ENCODE measurements at regions not wholly inside any gene's neighbourhood (a gene's known extent, or its start where the extent isn't known, plus 50 kb on each side); places are given as distances from the start of the nearest gene placed in this dataset.

DNA sequence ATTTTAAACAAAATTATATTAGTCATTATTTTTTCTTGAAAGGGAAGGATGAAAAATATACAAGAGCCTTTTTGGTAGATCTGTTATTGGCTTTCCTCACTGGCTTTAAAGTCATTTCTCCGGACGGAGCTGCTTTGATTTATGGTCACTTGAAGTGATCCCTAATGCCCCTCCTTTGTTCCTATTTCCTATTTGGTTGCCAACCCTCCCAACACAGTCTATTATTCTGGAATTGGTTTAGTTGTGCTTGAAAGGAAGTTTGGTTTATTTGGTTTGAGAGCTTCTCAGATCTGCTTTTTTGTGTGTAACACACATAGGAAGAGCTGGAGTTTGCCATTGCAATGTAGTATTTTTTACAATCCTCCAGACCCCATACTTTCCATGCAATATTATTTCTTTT lies 347.9 kb downstream of the RFPL4B start:
- no peak overlapping the region for H3K4me3 Mint-ChIP-seq (ENCODE audit: unreplicated experiment)
- peaks cover 5% of the 10 kb centered on the region for H3K4me1 Mint-ChIP-seq (ENCODE audit: unreplicated experiment)
- no peaks in the 10 kb centered on the region for H3K27me3 Mint-ChIP-seq (ENCODE audit: unreplicated experiment)
- TF ChIP-seq, protein P1, sequence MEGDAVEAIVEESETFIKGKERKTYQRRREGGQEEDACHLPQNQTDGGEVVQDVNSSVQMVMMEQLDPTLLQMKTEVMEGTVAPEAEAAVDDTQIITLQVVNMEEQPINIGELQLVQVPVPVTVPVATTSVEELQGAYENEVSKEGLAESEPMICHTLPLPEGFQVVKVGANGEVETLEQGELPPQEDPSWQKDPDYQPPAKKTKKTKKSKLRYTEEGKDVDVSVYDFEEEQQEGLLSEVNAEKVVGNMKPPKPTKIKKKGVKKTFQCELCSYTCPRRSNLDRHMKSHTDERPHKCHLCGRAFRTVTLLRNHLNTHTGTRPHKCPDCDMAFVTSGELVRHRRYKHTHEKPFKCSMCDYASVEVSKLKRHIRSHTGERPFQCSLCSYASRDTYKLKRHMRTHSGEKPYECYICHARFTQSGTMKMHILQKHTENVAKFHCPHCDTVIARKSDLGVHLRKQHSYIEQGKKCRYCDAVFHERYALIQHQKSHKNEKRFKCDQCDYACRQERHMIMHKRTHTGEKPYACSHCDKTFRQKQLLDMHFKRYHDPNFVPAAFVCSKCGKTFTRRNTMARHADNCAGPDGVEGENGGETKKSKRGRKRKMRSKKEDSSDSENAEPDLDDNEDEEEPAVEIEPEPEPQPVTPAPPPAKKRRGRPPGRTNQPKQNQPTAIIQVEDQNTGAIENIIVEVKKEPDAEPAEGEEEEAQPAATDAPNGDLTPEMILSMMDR (IDR thresholded peaks at IDR 0.05): no peak
- peaks cover 3% of the 10 kb centered on the region for H3K9me3 Mint-ChIP-seq (ENCODE audit: unreplicated experiment)
- H3K27ac Mint-ChIP-seq (ENCODE audit: unreplicated experiment): no peak overlapping the region
- no peak for DNase-seq (ENCODE audit: extremely low spot score, unreplicated experiment)
- no peaks in the 10 kb centered on the region for H3K36me3 Mint-ChIP-seq (ENCODE audit: unreplicated experiment)

DNA sequence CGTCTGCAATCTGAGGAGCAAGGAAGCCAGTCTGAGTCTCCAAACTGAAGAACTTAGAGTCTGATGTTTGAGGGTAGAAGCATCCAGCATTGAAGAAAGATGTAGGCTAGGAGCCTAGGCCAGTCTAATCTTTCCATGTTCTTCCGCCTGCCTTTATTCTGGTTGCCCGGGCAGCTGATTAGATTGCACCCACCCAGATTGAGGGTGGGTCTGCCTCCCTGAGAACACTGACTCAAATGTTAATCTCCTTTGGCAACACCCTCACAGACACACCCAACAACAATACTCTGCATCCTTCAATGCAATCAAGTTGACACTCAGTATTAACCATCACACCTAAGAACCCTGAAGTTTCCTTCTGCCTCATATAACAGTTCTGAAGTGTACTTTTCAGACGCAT lies 350.1 kb downstream of the RFPL4B start:
- TF ChIP-seq, protein P1 (IDR thresholded peaks at IDR 0.05): no peak
- Mint-ChIP-seq H3K4me3 (ENCODE audit: unreplicated experiment) (no peak overlapping the region), H3K9me3 (ENCODE audit: unreplicated experiment) (peaks cover 3% of the 10 kb centered on the region), H3K36me3 (ENCODE audit: unreplicated experiment) (no peaks in the 10 kb centered on the region), H3K4me1 (ENCODE audit: unreplicated experiment) (peaks cover 15% of the 10 kb centered on the region), H3K27ac (ENCODE audit: unreplicated experiment) (no peak overlapping the region), H3K27me3 (ENCODE audit: unreplicated experiment) (no peaks in the 10 kb centered on the region)
- no peak for DNase-seq (ENCODE audit: extremely low spot score, unreplicated experiment)

DNA sequence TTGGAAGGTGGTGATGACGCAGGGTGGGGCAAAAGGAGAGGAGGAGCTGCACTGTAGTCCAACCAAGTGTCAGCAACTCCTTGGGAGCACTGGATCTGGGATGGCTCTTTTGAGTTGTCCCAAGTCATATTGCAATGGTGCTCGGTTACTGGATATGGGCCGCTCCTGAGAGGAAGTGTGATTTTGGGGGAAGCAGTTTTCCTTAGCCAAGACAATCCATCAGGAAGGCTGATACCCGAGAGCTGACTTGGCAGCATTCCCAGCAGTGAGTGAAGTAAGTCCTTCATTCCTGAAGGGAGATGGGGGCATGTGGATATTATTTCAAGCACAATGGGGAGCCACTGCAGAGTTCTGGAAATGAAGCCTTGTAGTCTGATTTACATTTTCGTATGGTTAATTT lies 354.1 kb downstream of the RFPL4B start:
- Mint-ChIP-seq H3K36me3 (ENCODE audit: unreplicated experiment) (no peaks in the 10 kb centered on the region), H3K27me3 (ENCODE audit: unreplicated experiment) (no peaks in the 10 kb centered on the region), H3K4me3 (ENCODE audit: unreplicated experiment) (no peak overlapping the region), H3K27ac (ENCODE audit: unreplicated experiment) (peak overlapping the region; percentile 27), H3K4me1 (ENCODE audit: unreplicated experiment) (peaks cover 15% of the 10 kb centered on the region), H3K9me3 (ENCODE audit: unreplicated experiment) (peaks cover 3% of the 10 kb centered on the region)
- DNase-seq (ENCODE audit: extremely low spot score, unreplicated experiment): no peak
- TF ChIP-seq, protein P1 (IDR thresholded peaks at IDR 0.05): no peak

DNA sequence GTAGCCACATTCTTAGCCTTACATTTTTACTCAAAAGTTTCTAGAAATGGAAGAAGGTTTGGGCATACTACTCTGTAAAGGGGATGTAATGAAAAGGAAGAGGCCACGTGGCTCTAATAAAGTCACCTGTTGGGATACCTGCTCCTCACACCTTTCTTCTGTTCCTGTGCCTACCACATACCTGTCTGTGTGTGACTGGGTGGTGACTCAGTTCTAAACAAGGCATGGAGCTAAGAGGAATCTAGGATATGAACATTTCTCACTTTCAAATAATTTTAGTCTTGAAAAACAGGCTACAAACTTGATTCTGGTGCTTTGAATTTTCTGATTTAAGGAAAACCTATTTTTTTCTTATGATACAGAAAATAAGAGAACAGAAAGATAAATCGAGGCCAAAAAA lies 363.6 kb downstream of the RFPL4B start:
- H3K27ac Mint-ChIP-seq (ENCODE audit: unreplicated experiment): no peak overlapping the region
- no peaks in the 10 kb centered on the region for H3K36me3 Mint-ChIP-seq (ENCODE audit: unreplicated experiment)
- no peaks in the 10 kb centered on the region for H3K9me3 Mint-ChIP-seq (ENCODE audit: unreplicated experiment)
- H3K4me1 Mint-ChIP-seq (ENCODE audit: unreplicated experiment): no peaks in the 10 kb centered on the region
- H3K27me3 Mint-ChIP-seq (ENCODE audit: unreplicated experiment): no peaks in the 10 kb centered on the region
- no peak for DNase-seq (ENCODE audit: extremely low spot score, unreplicated experiment)
- TF ChIP-seq, protein P1 (IDR thresholded peaks at IDR 0.05): no peak
- H3K4me3 Mint-ChIP-seq (ENCODE audit: unreplicated experiment): no peak overlapping the region

DNA sequence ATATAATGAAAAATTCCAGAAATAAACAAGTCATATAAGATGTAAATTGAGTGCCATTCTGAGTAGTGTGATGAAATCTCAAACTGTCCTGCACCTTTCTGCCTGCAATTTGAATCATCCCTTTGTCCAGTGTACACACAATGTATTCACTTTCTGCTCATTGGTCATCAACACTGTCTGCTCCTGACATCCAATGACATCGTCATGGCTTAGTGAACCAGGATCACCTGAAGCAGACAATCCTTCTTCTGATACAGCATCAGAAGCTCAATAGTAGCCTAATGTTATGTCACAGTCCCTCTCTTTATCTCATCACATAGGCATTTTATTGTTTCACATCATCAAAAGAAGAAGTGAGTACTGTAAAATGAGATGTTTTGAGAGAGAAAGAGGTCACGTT lies 366.3 kb downstream of the RFPL4B start:
- Mint-ChIP-seq H3K27me3 (ENCODE audit: unreplicated experiment) (no peaks in the 10 kb centered on the region), H3K4me3 (ENCODE audit: unreplicated experiment) (no peak overlapping the region), H3K27ac (ENCODE audit: unreplicated experiment) (no peak overlapping the region), H3K36me3 (ENCODE audit: unreplicated experiment) (no peaks in the 10 kb centered on the region), H3K4me1 (ENCODE audit: unreplicated experiment) (no peaks in the 10 kb centered on the region), H3K9me3 (ENCODE audit: unreplicated experiment) (peaks cover 4% of the 10 kb centered on the region)
- no peak for DNase-seq (ENCODE audit: extremely low spot score, unreplicated experiment)
- TF ChIP-seq, protein P1 (IDR thresholded peaks at IDR 0.05): no peak

All from osteocyte (in vitro differentiated cells).